Epidermal melanocyte (primary cell): ENCODE measurements at regions not wholly inside any gene's neighbourhood (a gene's known extent, or its start where the extent isn't known, plus 50 kb on each side); places are given as distances from the start of the nearest gene placed in this dataset.

Experiments used
- DNase-seq: peaks from one replicate; pipeline ENCODE4 v3.0.0; 2011; ENCODE audit warnings: low spot score; ENCODE audit not compliant: insufficient read length

DNA sequence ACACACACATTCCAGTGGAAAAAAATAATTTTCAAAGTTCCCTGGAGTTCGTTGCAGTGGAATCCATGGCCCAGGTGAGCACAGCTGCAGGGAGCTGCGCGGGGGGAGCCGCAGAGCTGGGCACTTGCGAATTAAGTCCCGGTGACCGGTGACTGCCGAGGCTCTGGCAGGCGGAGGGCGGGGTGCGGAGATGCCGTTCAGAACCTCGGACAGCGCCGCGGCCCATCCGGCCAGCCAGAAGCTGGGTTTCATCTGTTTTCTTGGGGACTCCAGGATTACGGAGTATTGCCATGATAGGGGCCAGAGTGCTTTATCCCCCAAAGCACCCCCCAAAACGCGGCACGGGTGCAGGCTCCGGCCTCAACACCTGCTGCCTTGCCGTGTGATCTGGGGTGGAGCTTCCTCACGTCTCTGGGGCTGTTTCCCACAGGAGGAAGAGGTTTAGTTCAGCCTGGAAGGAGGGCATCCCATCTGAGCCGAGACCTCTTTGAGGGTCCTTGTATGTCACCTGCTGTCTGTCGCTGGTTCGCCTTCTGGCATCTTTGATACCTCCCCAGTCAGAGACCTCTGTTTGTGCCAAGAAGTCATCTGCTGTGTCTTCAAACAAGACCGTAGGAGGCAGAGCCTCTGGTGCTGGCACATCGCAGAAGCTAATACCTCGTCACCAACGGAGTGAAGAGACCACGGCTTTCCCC is 99.4 kb downstream of the YTHDF1 start:
- DNase-seq, result peak; percentile 55

DNA sequence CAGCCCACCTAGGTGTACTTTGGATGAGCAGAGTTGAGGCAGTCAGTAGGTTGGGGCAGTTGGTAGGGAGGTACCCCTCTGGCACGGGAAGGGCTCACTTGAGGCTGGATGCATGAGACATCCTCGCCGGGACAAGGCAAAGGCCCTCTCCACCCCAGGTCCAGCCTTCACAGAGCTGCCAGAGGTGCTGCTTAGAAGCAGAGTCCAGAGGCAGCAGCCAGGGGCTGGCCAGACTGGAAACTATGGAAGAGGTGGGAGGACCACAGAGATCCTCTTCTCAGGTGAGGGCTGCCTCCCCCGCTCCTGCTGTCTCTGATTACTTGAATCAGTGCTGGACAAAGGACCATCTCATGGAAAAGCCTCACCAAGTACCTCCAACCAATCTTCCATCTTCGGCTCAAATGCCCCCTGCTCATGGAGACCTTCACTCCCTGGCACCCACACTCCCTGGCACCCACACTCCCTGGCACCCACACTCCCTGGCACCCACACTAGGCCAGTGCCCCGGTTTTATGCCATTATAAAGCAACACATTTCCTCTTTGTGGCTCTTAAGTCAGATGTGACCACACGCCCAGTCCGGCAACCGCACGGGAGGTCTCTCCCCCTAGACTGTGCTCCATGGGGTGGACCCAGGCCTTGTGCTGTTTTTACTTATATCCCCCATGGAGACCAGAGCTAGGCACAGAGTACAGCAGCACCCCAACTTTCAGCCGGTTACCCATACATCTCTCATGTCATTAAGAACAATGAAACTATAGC is 100.1 kb downstream of the YTHDF1 start:
- DNase-seq, result no peak

DNA sequence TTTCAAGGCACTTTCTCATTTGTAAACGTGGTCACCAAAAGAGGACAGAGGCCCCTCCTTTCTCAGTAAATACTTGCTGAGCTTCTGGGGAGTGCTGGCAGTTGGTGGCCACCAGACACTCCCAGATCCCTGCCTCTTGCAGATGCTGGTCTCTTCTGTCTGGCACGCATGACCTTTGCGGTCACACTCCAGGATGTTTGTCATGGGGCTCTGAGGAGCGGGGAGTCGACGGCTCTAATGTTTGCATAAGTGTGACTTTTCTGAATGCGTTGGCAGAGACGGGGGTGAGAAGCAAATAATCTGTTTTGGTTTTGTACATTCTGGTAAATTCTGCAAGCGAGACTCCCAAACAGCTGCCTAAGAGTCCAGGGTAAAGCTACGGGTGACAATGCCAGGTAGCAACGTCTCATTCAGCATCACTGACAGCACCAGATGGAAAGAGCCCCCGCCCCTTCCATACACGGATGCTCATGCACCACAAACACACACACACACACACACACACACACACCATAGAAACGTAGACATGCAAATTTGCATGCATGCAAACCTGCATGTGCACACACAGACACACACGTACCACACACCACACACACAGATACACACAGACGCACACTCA is 101.1 kb downstream of the YTHDF1 start:
- no peak for DNase-seq

DNA sequence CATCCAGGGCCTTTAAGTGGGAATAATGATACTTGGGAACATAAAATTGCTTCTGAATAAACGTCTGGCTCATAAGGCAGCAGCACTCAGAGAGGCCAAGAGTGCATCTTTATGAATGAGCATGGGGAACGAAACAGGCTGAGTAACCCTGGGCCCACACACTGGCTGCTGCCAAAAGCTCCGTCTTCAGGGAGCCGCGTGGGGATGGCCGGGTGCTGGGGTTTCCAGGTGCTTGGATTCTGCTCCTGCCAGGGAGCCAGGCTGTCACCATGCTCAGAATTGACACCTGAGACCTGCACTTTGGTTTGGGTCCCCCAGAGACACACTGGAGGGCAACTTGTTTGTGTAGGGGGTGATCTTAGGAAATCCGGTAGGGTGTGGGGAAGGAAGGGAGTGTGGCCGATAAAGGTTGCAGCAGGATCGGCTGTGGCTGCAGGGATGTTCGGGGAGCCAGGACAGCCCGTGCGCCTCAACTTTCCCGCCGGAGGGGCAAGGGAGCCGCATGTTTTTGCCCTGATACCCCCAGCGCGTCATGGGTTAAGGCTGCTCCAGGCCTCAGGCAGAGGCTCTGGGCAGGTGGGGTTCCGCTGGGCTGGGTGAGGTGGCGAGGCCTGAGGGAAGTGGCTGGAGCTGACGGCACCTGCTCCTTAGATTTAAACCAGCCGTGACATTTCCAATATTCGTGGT is 101.8 kb downstream of the YTHDF1 start:
- no peak for DNase-seq

DNA sequence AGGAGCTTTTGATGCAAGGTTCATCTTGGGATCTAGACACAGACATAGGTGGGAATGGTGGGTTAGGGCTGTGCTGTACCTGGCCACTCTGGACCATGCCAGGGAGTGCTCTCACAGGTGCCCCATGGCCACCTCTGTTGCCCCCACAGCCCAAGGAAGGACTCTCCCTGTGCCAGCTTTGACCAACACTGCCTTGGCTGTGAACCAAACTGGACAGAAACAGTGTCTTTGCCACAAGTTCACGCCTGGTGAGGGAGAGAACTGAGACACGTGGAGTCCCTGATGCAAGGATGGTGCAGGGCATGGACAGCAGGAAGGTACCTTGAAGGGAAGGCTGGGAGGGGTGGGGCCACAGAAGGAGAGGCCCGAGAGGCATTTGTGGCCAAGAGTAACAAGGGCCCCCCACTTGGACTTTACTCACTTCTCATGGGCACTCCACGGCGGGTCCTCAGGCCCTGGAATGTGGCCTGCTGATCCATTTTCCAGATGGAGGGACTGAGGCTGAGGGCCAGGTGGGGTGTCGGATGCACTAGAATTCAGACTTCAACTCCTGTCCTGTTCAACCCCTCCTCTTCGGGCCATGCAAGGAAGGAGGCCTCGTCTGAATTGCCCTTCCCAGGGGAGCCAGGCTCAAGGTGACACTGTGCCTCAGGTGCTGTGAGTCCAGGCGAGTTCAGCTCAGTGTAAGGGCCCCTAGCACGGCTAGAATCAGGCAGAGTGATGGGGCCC is 103.3 kb downstream of the YTHDF1 start:
- DNase-seq, result no peak

DNA sequence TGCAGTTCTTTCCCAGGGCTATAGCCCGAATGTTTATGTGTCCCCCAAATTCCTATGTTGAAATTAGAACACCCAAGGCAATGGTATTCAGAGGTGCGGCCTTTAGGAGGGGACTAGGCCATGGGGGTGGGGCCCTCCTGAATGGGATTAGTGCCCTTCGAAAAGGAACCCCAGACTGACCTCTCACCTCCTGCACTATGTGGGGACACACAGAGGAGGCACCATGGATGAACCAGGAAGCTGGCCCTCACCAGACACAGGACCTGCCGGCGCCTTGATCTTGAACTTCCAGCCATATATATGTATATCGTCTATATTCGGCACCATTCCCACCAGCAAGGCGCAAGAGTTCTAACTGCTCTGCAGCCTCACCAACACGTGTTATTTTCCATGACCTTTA is 101.5 kb upstream of the BHLHE23 start:
- DNase-seq, result no peak

DNA sequence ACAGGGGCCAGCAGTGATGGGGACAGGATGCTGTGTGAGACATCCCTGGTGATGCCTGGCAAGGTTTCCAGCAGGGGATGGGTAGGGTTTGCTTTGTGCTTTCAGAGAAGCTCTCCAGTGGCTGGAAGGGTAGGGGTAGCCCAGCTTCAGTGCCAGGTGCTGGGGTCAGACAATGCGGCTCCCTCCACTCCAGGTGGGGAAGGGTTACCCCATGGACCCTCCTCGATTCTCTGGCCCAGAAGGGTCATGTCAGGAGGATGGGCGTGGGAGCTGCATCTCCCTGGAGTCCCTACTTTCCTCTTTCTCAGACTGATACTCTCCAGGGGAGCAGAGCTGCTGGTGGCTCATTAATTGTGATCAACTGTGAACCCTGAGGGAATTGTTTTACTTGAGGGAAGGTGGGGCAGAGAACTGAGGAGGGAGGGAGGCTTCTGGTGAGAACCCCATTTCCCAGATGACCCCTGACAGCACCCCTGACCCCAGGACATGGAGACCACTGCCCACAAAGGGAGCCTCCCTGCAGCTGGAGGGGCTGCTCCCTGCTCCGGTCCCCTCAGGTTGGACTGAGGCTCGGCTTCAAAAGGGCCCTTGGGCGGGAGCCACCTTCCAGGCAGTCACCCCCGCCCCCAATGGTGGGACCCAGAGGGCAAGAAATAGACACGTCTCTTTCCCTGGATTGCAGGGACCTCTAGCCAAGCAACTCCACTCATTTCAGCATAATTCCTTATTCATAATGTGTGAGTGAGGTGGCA is 100.9 kb upstream of the BHLHE23 start:
- no peak for DNase-seq

DNA sequence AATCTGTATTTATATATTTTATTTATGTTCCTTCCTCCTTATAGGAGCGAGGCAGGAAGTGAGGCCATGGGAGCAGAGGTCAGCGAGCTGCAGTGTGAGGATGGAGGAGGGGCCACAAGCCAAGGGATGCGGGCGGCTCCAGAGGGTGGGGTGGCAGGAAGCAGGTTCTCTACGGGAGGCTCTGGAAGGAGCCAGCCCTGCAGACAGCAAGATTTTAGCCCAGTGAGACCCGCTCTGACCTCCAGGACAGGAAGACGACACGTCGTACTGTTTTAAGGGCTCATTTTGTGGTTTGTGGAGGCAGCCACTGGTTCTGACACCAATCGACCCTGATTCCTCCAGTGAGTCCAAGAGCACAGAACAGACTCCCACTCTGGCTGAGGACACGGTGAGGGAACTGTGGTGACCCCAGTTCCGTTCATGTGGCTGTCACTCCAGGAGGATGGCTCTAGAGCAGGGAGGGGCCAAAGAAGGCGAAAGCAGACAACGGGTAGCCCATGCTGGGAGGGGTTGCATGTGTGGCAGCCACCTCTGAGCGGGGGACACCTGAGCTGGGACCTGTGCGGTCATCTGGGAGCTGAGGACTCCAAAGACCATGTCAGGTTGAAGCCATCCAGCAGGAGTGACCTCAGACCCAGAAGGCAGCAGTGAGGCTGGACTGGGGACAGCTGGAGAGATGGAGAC is 100.1 kb upstream of the BHLHE23 start:
- no peak for DNase-seq

DNA sequence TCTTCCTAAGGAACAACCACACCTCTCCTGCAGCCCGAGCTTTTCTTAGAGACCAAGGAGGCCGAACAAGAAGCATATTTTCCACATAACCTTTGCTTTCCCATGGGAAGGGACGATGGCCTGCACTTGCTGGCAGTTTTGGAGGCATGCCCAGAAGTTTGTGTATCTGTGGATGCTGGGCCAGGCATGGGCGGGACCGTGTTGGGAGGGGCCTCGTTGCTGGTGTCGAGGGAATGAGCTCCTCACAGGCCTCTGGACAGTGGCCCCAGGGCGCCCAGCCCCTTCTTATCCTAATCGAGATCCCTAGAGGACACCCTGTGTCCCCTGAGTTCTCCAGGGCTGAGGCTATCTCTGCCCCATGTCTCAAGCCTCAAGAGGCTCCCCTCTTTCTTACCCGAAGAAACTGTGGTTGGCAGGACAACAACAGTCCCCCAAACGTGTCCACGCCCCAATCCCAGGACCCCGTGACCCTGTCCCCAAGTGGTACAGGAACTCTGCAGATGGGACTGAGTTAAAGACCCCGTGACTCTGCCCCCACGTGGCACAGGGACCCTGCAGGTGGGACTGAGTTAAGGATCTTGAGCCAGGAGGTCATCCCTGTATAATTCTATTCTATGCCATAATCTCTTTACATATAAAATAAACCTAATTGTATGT is 99.5 kb upstream of the BHLHE23 start:
- DNase-seq, result no peak

DNA sequence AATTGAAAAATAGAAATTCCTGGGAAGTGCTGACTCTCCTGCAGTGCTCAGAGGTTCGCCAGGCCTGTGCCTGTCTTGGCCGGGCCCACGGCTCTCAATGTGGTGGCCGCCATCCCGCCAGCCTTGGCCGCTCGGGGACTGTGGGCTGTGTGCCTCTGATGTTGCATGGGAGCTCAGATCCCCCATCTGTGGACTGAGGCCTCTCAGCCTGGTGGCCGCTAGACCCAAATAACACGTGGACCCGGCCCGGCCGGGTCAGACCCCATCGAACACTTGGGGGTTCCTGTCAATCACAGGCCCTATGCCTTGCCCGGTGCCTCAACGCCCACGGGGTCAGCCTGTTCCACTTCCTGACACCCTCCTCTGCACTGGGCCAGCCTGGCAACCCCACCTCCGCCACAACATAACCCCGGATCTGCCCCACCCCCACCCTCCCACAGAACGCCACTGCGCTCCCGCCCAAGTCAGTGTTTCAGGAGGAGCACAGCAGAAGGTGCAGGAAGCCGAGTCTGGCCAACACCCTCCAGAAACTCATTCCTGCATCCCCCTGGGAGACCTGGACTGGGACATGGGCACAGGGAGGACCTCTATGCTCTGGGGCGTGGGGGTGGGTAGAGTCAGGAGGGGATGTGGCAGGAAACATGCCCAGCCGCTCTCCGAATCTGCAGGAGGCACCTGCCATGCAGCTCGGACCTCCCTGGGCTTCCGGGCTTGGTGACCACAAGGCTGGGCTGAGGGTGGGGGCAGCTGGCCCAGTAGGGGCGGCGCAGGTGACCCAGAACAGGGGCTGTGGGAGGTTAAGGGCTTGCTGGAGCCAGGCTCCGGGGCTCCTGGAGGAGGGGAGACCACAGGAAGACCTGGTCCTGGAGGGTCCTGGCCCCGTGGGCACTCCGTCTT is 98.7 kb upstream of the BHLHE23 start:
- DNase-seq, result no peak

DNA sequence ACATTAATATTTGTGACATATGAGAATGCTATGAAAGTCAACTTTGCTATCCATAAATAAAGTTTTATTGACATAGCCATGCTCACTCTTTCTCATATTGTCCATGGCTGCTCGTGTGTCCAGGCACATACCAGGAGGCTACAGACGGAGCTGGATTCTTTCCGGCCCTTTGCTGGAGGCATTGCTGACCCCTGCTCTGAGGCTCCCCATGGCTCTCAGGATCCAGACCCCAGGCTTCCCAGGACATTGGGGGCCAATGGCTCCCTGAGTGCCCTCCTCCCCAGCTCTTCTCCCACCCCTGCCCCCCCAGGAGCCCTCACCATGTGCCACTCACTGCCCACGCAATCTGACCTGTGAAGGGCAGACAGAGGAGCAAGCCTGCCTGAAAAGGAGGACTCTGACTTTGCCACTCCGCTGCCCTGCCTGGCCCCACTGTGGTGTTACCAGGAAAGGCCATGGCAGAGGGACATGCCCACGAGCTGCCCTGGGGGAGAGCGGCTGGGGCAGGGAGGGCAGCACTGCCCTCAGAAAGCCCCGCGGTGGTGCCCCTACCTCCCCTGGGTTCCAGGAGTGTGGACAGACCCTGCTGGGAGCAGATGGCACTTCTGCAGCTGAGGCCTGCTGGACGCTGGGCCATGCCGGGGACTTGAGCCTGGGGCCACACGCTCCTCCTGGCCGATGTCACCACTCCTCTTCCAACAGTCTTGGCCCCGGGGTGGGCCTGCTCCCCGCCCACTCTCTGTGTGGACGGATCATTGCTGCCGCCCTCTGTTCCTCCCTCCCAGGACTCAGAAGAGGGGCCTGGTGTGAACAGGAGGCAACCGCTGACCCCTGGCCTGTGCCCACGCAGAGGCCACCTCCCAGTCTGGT is 97.8 kb upstream of the BHLHE23 start:
- DNase-seq, result no peak

DNA sequence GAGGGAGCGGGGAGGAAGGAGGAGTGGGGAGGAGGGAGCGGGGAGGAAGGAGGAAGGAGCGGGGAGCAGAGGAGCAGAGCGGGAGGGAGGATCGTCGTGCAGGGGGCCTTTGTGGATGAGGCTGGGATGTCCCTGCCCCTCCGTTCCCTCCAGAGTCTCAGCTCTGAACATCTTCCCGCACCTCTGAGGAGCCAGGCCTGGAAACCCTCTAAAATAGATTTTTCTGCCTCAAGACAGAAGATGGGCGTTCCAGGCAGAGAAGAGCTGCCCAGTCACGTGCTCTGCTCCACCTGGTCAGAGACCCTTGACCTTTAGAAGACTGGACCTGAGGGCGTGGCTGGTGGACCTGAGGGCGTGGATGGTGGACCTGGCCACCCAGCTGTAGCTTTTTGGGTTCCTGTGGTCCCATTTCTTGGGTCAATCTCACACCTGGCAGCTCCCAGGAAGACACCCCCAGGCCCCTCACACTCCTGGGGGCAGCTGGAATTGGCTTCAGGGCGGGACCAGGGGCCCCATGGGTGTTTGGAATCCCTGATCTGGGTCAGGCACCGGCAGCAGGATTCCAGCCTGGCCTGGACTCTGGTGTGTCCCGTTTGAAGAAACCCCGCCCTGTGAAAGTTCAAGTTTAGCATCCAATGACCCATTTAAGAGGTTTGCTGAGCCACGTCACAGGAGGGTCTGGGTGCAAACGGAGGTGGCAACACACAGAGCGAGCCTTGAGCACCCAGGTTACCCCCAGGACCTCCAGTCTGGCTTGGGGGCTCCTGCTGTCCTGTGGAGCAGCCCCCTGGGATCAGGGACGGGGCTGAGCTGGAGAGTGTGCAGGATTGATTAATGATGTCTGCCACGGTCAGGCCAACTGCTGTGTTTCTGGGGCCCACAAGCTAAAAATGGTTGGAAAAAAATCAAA is 96.9 kb upstream of the BHLHE23 start:
- no peak for DNase-seq

DNA sequence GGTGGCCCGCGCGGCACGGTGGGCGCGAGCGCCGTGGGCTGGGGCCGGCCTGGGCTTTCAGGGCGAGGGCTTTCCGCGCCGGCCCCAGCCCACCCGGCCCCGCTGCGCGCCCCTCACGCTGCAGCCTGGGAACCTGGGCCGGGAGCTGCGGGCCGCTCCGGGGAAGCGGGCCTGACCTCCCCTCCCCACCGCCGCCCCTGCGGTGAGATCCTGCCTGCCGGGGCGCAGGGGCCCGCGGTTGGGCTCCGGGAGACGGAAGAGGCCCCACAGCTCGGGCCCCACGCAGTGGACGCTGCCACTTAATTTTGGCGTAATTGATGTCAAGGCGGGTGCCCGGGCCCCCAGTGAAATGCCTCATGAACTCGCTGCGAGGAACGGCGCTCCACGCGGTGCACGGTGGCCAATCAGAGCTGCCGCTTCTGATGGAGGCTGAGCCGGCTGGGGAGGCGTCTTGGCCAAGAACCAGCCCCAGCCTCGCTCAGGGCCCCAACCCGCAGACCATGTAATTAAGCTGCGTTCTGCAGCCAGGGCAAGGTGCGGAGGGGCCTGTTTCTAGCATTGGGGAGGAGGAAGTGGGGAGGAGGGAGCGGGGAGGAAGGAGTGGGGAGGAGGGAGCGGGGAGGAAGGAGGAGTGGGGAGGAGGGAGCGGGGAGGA is 96.1 kb upstream of the BHLHE23 start:
- no peak for DNase-seq

DNA sequence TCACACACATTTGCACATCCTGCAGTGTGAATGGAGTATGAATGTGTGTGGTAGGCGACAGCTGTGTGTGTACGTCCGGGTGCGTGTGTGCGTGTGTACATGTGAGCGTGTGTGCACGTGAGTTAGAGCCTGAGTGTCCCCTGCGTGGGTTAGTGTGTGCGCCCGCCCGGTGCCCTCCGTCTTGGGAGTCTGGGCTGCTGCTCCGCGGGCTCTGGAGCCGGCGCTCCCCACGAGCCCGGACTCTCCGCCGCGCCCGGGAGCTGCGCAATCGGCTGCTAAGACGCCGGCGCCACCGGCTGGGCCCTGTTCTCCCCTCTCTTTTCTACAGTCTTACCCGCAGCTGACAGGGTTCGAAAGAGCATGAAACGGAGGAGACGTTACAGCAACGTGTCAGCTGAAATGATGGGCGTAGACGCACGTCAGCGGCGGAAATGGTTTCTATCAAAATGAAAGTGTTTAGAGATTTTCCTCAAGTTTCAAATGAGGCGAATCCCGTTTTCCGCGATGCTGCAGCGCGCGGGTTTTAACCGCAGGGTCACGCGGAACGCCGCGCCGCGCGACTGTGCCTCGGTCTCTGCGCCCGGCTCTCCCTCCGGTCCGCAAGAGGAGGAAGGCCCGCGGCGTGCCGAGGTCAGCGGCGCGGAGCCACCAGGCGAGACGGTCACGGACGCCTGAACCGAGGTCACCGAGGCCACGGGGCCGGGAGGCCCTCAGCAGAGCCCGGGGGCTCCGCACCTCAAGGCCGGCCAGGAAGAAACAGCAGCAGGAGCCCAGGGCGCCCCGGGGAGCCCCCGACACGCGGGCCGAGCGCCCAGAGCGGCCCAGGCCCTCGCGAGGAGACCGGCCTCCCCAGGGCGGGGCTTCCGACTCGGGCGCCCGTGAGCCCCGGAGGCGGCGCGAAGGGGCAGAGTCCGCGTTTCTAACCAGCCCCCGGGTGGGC is 95.3 kb upstream of the BHLHE23 start:
- peak; percentile 50 for DNase-seq
